Uterus (tissue), 3 donors: ENCODE measurements at regions not wholly inside any gene's neighbourhood (a gene's known extent, or its start where the extent isn't known, plus 50 kb on each side); places are given as distances from the start of the nearest gene placed in this dataset.

Experiments
- DNase-seq, 2 donors: peaks; one replicate each; pipeline ENCODE4 v3.0.0-alpha.2; 2019 to 2020
- H3K27ac ChIP-seq, 2 donors: fragments of 200-600 bp; sonication (generic); 1 replicate in 1 of 2; 2 replicates in 1 of 2; pipeline ENCODE4 v1.5.1; 2016 to 2018
- H3K27me3 ChIP-seq, 2 donors: fragments of 200-600 bp; sonication (generic); one replicate each; pipeline ENCODE4 v1.5.1; 2018 to 2019; ENCODE audit warnings: control low read depth in 1 of 2
- H3K36me3 ChIP-seq, 2 donors: fragments of 200-600 bp; sonication (generic); one replicate each; pipeline ENCODE4 v1.5.1; 2019; ENCODE audit warnings: control low read depth in 1 of 2
- H3K4me1 ChIP-seq, 2 donors: fragments of 200-600 bp; sonication (generic); one replicate each; pipeline ENCODE4 v1.5.1; 2018 to 2019; ENCODE audit warnings: control low read depth in 1 of 2
- H3K4me3 ChIP-seq, 2 donors: fragments of 200-600 bp; sonication (generic); 1 replicate in 1 of 2; 2 replicates in 1 of 2; pipeline ENCODE4 v1.5.1; 2018 to 2019; ENCODE audit warnings: mild to moderate bottlenecking in 1 of 2
- H3K9me3 ChIP-seq, 2 donors: fragments of 200-600 bp; sonication (generic); one replicate each; pipeline ENCODE4 v1.5.1; 2019; ENCODE audit warnings: control low read depth in 1 of 2
- POLR2A ChIP-seq, 2 donors: fragments of 450-650 bp; IDR thresholded peaks; one replicate each; pipeline ENCODE4 v1.6.1; 2016; ENCODE audit warnings: antibody characterized with exemption in 2 of 2, mild to moderate bottlenecking in 1 of 2, moderate library complexity in 1 of 2
- intact Hi-C: fragments of 100-400 bp; cut with DNase I; formaldehyde crosslinking; loops from one replicate; pipeline ENCODE4 v1.15.1; 2023; ENCODE audit warnings: low total_unique reads
- TF ChIP-seq, protein P1 (sequence below), 4 experiments: fragments of 200-600 bp in 2 of 4; fragments of 450-650 bp in 2 of 4; sonication (generic) in 2 of 4; IDR thresholded peaks; one replicate each; pipeline ENCODE4 v1.5.1; 2016 to 2019; ENCODE audit warnings: antibody characterized with exemption in 4 of 4, mild to moderate bottlenecking in 2 of 4, moderate library complexity in 1 of 4
- donor health status: DM: yes; HTN: yes; CAD: no.

DNA sequence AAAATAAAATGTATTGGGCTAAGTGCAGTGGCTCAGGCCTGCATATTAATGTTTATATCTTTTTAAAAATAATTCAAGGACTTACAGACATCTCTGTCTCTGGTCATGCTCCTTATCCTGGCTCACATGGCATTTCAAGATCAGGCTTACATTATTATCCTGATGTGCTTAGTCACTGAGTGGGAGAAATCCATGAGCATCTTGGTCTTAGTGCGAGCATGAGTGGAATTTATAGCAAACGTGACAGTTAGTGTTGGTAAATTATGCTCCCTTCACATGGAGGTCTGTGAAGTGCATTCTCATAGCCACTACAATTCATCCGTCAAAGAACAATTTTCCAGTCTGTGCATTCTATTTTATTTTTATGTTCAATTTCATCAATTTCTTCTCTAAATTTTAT, 237.8 kb upstream of the EDIL3 start:
- H3K9me3 ChIP-seq: no peaks in the 10 kb centered on the region
- no peak for TF ChIP-seq POLR2A (IDR thresholded peaks at IDR 0.05)
- TF ChIP-seq, protein P1, sequence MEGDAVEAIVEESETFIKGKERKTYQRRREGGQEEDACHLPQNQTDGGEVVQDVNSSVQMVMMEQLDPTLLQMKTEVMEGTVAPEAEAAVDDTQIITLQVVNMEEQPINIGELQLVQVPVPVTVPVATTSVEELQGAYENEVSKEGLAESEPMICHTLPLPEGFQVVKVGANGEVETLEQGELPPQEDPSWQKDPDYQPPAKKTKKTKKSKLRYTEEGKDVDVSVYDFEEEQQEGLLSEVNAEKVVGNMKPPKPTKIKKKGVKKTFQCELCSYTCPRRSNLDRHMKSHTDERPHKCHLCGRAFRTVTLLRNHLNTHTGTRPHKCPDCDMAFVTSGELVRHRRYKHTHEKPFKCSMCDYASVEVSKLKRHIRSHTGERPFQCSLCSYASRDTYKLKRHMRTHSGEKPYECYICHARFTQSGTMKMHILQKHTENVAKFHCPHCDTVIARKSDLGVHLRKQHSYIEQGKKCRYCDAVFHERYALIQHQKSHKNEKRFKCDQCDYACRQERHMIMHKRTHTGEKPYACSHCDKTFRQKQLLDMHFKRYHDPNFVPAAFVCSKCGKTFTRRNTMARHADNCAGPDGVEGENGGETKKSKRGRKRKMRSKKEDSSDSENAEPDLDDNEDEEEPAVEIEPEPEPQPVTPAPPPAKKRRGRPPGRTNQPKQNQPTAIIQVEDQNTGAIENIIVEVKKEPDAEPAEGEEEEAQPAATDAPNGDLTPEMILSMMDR (IDR thresholded peaks at IDR 0.05): no peak
- intact Hi-C loops: no loop called here
- no peak overlapping the region for H3K4me3 ChIP-seq
- no peaks in the 10 kb centered on the region for H3K36me3 ChIP-seq
- no peak for DNase-seq
- no peaks in the 10 kb centered on the region for H3K27me3 ChIP-seq
- H3K4me1 ChIP-seq: no peaks in the 10 kb centered on the region
- H3K27ac ChIP-seq: no peak overlapping the region

DNA sequence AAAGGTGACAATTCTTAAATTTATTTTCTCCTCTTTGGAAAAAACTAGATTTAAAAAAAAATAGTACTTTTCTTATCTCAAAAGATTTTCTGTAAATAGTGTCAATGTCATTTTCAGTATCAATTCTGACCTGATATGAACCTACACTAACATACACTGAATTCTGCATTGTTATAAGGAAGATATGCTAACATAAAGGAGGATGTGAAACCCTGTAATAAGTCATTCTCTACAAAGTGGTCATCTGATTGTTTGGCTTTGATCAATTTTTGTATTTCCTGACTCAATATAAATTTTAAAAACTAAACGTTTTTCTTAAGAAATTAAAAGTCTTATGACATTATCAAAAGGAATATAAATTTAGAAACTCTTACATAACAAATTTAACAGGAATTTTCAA, 233.6 kb upstream of the EDIL3 start:
- Histone ChIP-seq H3K4me3 (no peak overlapping the region), H3K4me1 (no peaks in the 10 kb centered on the region), H3K27ac (no peak overlapping the region), H3K9me3 (no peaks in the 10 kb centered on the region), H3K36me3 (no peaks in the 10 kb centered on the region), H3K27me3 (no peaks in the 10 kb centered on the region)
- intact Hi-C loops: no loop called here
- DNase-seq: no peak
- TF ChIP-seq, protein P1 (IDR thresholded peaks at IDR 0.05): no peak
- no peak for TF ChIP-seq POLR2A (IDR thresholded peaks at IDR 0.05)

DNA sequence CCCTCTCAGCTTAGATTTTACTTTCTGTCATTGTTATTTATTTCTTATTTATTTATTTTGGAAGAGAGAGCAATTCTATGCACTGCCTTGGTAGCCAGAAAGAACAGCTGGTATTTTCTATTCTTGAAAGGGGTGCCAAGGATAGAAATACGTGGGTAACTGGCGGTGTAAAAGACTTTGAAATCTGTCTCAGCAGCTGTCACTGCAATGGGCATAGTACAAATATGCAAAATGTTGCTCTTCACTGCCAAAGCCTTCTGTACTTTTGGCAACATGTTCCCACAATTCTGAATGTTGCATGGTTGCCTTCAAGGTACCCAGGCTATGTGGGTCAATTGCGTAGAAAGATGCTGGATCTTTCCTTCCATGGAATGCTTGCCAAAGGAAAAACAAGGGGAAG, 230.2 kb upstream of the EDIL3 start:
- H3K27ac ChIP-seq: no peak overlapping the region
- intact Hi-C loops: no loop called here
- H3K9me3 ChIP-seq: no peaks in the 10 kb centered on the region
- H3K4me1 ChIP-seq: no peaks in the 10 kb centered on the region
- no peaks in the 10 kb centered on the region for H3K27me3 ChIP-seq
- no peak for DNase-seq
- no peaks in the 10 kb centered on the region for H3K36me3 ChIP-seq
- no peak overlapping the region for H3K4me3 ChIP-seq
- TF ChIP-seq, protein P1 (IDR thresholded peaks at IDR 0.05): no peak
- TF ChIP-seq POLR2A (IDR thresholded peaks at IDR 0.05): no peak

DNA sequence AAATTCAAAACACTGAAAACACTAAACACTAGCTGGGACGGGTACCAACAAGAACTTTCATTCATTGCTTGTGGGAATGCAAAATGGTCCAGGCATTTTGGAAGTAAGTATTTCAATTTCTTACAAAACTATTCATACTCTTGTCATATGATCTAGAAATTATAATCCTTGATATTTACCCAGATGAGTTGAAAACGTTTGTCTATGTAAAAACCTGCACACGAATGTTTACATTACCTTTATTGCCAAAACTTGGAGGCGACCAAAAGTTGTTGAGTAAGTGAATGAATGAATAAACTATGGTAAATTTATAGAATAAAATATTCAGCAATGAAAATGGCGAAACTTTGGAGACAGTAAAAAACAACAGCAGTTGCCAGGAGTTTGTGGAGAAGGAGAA, 222.1 kb upstream of the EDIL3 start:
- no peaks in the 10 kb centered on the region for H3K9me3 ChIP-seq
- intact Hi-C loops: no loop called here

DNA sequence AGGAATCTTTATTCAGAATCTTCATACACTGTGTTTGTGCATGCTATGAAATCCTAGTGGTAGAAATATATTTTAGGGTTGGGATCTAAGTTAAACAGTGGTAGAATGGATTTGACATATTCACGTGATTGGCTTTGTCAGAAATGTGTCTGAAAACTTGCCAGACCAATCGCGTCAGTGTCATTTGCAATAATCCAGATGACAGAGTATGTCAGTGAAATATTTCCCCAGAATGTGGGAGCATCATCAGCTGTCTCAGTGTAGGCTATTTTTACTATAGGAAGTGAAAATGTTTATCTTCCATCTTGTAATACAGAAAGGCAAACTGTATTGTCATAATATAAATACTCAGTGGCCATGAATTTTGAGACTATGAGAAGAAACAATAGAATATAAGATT, 220.6 kb upstream of the EDIL3 start:
- Histone ChIP-seq H3K27me3 (no peaks in the 10 kb centered on the region), H3K9me3 (no peaks in the 10 kb centered on the region), H3K27ac (no peak overlapping the region), H3K4me3 (no peak overlapping the region), H3K36me3 (no peaks in the 10 kb centered on the region), H3K4me1 (no peaks in the 10 kb centered on the region)
- intact Hi-C loops: no loop called here
- TF ChIP-seq POLR2A (IDR thresholded peaks at IDR 0.05): no peak
- TF ChIP-seq, protein P1 (IDR thresholded peaks at IDR 0.05): no peak
- DNase-seq: no peak

More for the DNA sequence above, 222.1 kb upstream of the EDIL3 start:
- Histone ChIP-seq H3K4me1 (no peaks in the 10 kb centered on the region), H3K27me3 (no peaks in the 10 kb centered on the region), H3K27ac (no peak overlapping the region), H3K36me3 (no peaks in the 10 kb centered on the region), H3K4me3 (no peak overlapping the region)
- TF ChIP-seq POLR2A (IDR thresholded peaks at IDR 0.05): no peak
- TF ChIP-seq, protein P1 (IDR thresholded peaks at IDR 0.05): no peak
- no peak for DNase-seq
